HEK293 (cell line): ENCODE measurements at regions not wholly inside any gene's neighbourhood (a gene's known extent, or its start where the extent isn't known, plus 50 kb on each side); places are given as distances from the start of the nearest gene placed in this dataset.

Experiments used
- CTCF ChIA-PET: fragments of 350-600 bp; formaldehyde crosslinking; extraction: SDS; loops from one replicate; lab custom pipeline; 2021; ENCODE audit warnings: antibody characterized with exemption; lab: Yijun Ruan, JAX
- POLR2A ChIA-PET: fragments of 300-600 bp; formaldehyde crosslinking; extraction: SDS; loops from one replicate; lab custom pipeline; 2020; ENCODE audit warnings: antibody characterized with exemption, inconsistent platforms; lab: Yijun Ruan, JAX
- H3K27ac ChIP-seq: fragments of 200-500 bp; sonication (Bioruptor generic); 2 replicates; pipeline ENCODE4 v1.5.1; 2014; ENCODE audit warnings: low read depth, low read length, control low read depth, inconsistent platforms; ENCODE audit errors: extremely low read depth
- H3K36me3 ChIP-seq, 2 experiments: fragments of 200-500 bp in 1 of 2; sonication (Bioruptor generic) in 1 of 2; 1 replicate in 1 of 2; 2 replicates in 1 of 2; pipeline ENCODE4 v1.5.1; 2014 to 2017; ENCODE audit warnings: inconsistent platforms in 2 of 2, low read length in 2 of 2; ENCODE audit not compliant: control insufficient read depth in 2 of 2, insufficient read depth in 1 of 2
- H3K4me1 ChIP-seq: fragments of 200-500 bp; sonication (Bioruptor generic); 2 replicates; pipeline ENCODE4 v1.5.1; 2014; ENCODE audit warnings: mild to moderate bottlenecking, low read length, inconsistent platforms; ENCODE audit not compliant: control insufficient read depth, insufficient read depth
- H3K4me3 ChIP-seq: 2 replicates; pipeline ENCODE4 v1.5.1; 2011; ENCODE audit warnings: low read depth, mild to moderate bottlenecking, control low read depth, low read length, moderate library complexity
- H3K9me3 ChIP-seq: fragments of 200-500 bp; sonication (Bioruptor generic); 2 replicates; pipeline ENCODE4 v1.5.1; 2014; ENCODE audit warnings: low read depth, low read length, inconsistent platforms; ENCODE audit not compliant: control insufficient read depth, insufficient read depth
- CTCF ChIP-seq: fragments of 450-650 bp; formaldehyde crosslinking; IDR thresholded peaks from 2 replicates; pipeline ENCODE4 v1.5.1; 2016; ENCODE audit warnings: missing biosample characterization, missing genetic modification characterization
- KLF10 ChIP-seq: fragments of 450-650 bp; IDR thresholded peaks from 2 replicates; pipeline ENCODE4 v1.5.1; 2018; ENCODE audit warnings: missing biosample characterization, mild to moderate bottlenecking, missing genetic modification characterization
- KLF16 ChIP-seq: fragments of 450-650 bp; formaldehyde crosslinking; IDR thresholded peaks from 2 replicates; pipeline ENCODE4 v1.5.1; 2017; ENCODE audit warnings: missing biosample characterization, missing genetic modification characterization
- KLF9 ChIP-seq: fragments of 450-650 bp; formaldehyde crosslinking; IDR thresholded peaks from 2 replicates; pipeline ENCODE4 v1.5.1; 2016; ENCODE audit warnings: missing biosample characterization, missing genetic modification characterization, low read depth
- OSR2 ChIP-seq: fragments of 450-650 bp; formaldehyde crosslinking; IDR thresholded peaks from 2 replicates; pipeline ENCODE4 v1.5.1; 2016; ENCODE audit warnings: missing biosample characterization, missing genetic modification characterization
- SCRT2 ChIP-seq: fragments of 450-650 bp; formaldehyde crosslinking; IDR thresholded peaks from 2 replicates; pipeline ENCODE4 v1.5.1; 2016; ENCODE audit warnings: missing biosample characterization, missing genetic modification characterization
- ZBTB1 ChIP-seq: fragments of 450-650 bp; formaldehyde crosslinking; IDR thresholded peaks from 2 replicates; pipeline ENCODE4 v1.5.1; 2016; ENCODE audit warnings: missing biosample characterization, missing genetic modification characterization
- ZBTB11 ChIP-seq: fragments of 450-650 bp; formaldehyde crosslinking; conservative IDR thresholded peaks from 2 replicates; pipeline ENCODE4 v1.5.1; 2016; ENCODE audit warnings: low read depth, missing biosample characterization, missing genetic modification characterization
- ZBTB48 ChIP-seq: fragments of 450-650 bp; formaldehyde crosslinking; IDR thresholded peaks from 2 replicates; pipeline ENCODE4 v1.5.1; 2016; ENCODE audit warnings: missing biosample characterization, missing genetic modification characterization
- ZEB2 ChIP-seq: fragments of 450-650 bp; formaldehyde crosslinking; IDR thresholded peaks from 2 replicates; pipeline ENCODE4 v1.5.1; 2016; ENCODE audit warnings: missing biosample characterization, missing genetic modification characterization
- ZNF202 ChIP-seq: fragments of 450-650 bp; formaldehyde crosslinking; IDR thresholded peaks from 2 replicates; pipeline ENCODE4 v1.5.1; 2016; ENCODE audit warnings: missing biosample characterization, missing genetic modification characterization, borderline replicate concordance
- ZNF530 ChIP-seq: fragments of 450-650 bp; formaldehyde crosslinking; IDR thresholded peaks from 2 replicates; pipeline ENCODE4 v1.5.1; 2016; ENCODE audit warnings: low read depth, missing biosample characterization, missing genetic modification characterization
- ZNF558 ChIP-seq: fragments of 450-650 bp; formaldehyde crosslinking; IDR thresholded peaks from 2 replicates; pipeline ENCODE4 v1.5.1; 2016; ENCODE audit warnings: missing biosample characterization, missing genetic modification characterization
- ZNF610 ChIP-seq: fragments of 450-650 bp; formaldehyde crosslinking; IDR thresholded peaks from 2 replicates; pipeline ENCODE4 v1.5.1; 2016; ENCODE audit warnings: missing biosample characterization, missing genetic modification characterization, borderline replicate concordance
- ZNF660 ChIP-seq: fragments of 450-650 bp; IDR thresholded peaks from 2 replicates; pipeline ENCODE4 v1.5.1; 2018; ENCODE audit warnings: missing biosample characterization, mild to moderate bottlenecking, missing genetic modification characterization
- ZNF704 ChIP-seq: fragments of 450-650 bp; formaldehyde crosslinking; IDR thresholded peaks from 2 replicates; pipeline ENCODE4 v1.5.1; 2016; ENCODE audit warnings: missing biosample characterization, missing genetic modification characterization
- ZNF837 ChIP-seq: fragments of 450-650 bp; formaldehyde crosslinking; IDR thresholded peaks from 2 replicates; pipeline ENCODE4 v1.5.1; 2016; ENCODE audit warnings: missing biosample characterization, missing genetic modification characterization

- Histone ChIP-seq H3K4me1 (no peaks in the 10 kb centered on the region), H3K9me3 (no peaks in the 10 kb centered on the region), H3K27ac (no peak overlapping the region), H3K4me3 (no peak overlapping the region), H3K36me3 (no peaks in the 10 kb centered on the region)
- TF ChIP-seq SCRT2 (tag by site-specific recombination) = no peak
- no peak for TF ChIP-seq KLF9 (tag by site-specific recombination)
- ChIA-PET CTCF (interaction anchor here (0.6 to 1.4 kb wide), 4 partner anchors 11 to 505 kb away, joined by 3 to 9 read pairs (median 4); no protein-coding TSS in a partner anchor), POLR2A (no interaction called here)
Observed at GRCh38 chr18:76263046-76264005, 231.7 kb downstream of the ZNF516 start.

GRCh38 chr18:76260941-76261472, 234.0 kb downstream of the ZNF516 start:
- no peak overlapping the region for H3K4me3 ChIP-seq
- no peaks in the 10 kb centered on the region for H3K9me3 ChIP-seq
- no peak overlapping the region for H3K27ac ChIP-seq
- no peaks in the 10 kb centered on the region for H3K4me1 ChIP-seq
- TF ChIP-seq ZBTB11 = no peak
- TF ChIP-seq ZNF558 (tag by site-specific recombination) = no peak
- TF ChIP-seq KLF16 (tag by site-specific recombination) = no peak
- TF ChIP-seq ZEB2 (tag by site-specific recombination) = no peak
- no peak for TF ChIP-seq ZNF660 (tag by site-specific recombination)
- no peak for TF ChIP-seq KLF10 (tag by site-specific recombination)
- TF ChIP-seq ZNF610 (tag by site-specific recombination) = no peak
- no peak for TF ChIP-seq CTCF (tag by site-specific recombination)
- TF ChIP-seq ZNF704 = no peak
- CTCF ChIA-PET = interaction anchor here (0.7 kb wide), 1 partner anchor 364 kb away, joined by 3 read pairs; no protein-coding TSS in a partner anchor
- H3K36me3 ChIP-seq = no peaks in the 10 kb centered on the region
- POLR2A ChIA-PET = no interaction called here

GRCh38 chr18:76259711-76260110, 235.3 kb downstream of the ZNF516 start:
- CTCF ChIA-PET = interaction anchor here (0.7 kb wide), 1 partner anchor 1608 kb away, joined by 4 read pairs; no protein-coding TSS in a partner anchor
- Histone ChIP-seq H3K4me3 (no peak overlapping the region), H3K9me3 (no peaks in the 10 kb centered on the region), H3K27ac (no peak overlapping the region), H3K36me3 (no peaks in the 10 kb centered on the region), H3K4me1 (no peaks in the 10 kb centered on the region)
- TF ChIP-seq ZBTB48 (tag by site-specific recombination) = no peak
- TF ChIP-seq ZNF202 (tag by site-specific recombination) = no peak
- no peak for TF ChIP-seq ZNF530 (tag by site-specific recombination)
- TF ChIP-seq ZNF837 (tag by site-specific recombination) = no peak
- TF ChIP-seq ZBTB1 = no peak
- no peak for TF ChIP-seq OSR2 (tag by site-specific recombination)
- POLR2A ChIA-PET = interaction anchor here (0.7 kb wide), 1 partner anchor 47 kb away, joined by 5 read pairs; no protein-coding TSS in a partner anchor
